HUES6 (cell line): ENCODE measurements at regions not wholly inside any gene's neighbourhood (a gene's known extent, or its start where the extent isn't known, plus 50 kb on each side); places are given as distances from the start of the nearest gene placed in this dataset.

Experiments used
- H3K27ac ChIP-seq: 2 replicates; pipeline ENCODE4 v1.7.0; 2013; ENCODE audit warnings: low read depth, mild to moderate bottlenecking, low read length, inconsistent platforms
- H3K27me3 ChIP-seq: 2 replicates; pipeline ENCODE4 v1.6.1; 2013; ENCODE audit warnings: low read length; ENCODE audit not compliant: control insufficient read depth, insufficient read depth
- H3K36me3 ChIP-seq: 2 replicates; pipeline ENCODE4 v1.6.1; 2013; ENCODE audit warnings: low read length; ENCODE audit not compliant: control insufficient read depth, insufficient read depth
- H3K4me1 ChIP-seq: 2 replicates; pipeline ENCODE4 v1.6.1; 2013; ENCODE audit warnings: low read length; ENCODE audit not compliant: control insufficient read depth, insufficient read depth
- H3K4me3 ChIP-seq: 2 replicates; pipeline ENCODE4 v1.5.1; 2013; ENCODE audit warnings: low read depth, low read length
- H3K9ac ChIP-seq: one replicate; pipeline ENCODE4 v1.6.1; 2013; ENCODE audit warnings: mild to moderate bottlenecking, low read length
- H3K9me3 ChIP-seq: 2 replicates; pipeline ENCODE4 v1.6.1; 2013; ENCODE audit warnings: low read depth, low read length; ENCODE audit not compliant: control insufficient read depth, insufficient read depth

GRCh38 chr22:26916236-26916635 lies 258.8 kb downstream of the MIAT start:
- H3K9ac ChIP-seq = no peak overlapping the region
- H3K4me3 ChIP-seq = no peak overlapping the region
- peaks cover 13% of the 10 kb centered on the region for H3K4me1 ChIP-seq
- no peaks in the 10 kb centered on the region for H3K9me3 ChIP-seq
- H3K27me3 ChIP-seq = peaks cover 46% of the 10 kb centered on the region
- H3K36me3 ChIP-seq = no peaks in the 10 kb centered on the region
- H3K27ac ChIP-seq = no peak overlapping the region

GRCh38 chr22:26918226-26918625 lies 260.8 kb downstream of the MIAT start:
- H3K9ac ChIP-seq = no peak overlapping the region
- H3K4me3 ChIP-seq = no peak overlapping the region
- H3K9me3 ChIP-seq = no peaks in the 10 kb centered on the region
- H3K36me3 ChIP-seq = no peaks in the 10 kb centered on the region
- H3K27ac ChIP-seq = no peak overlapping the region
- peaks cover 30% of the 10 kb centered on the region; the same call in 1 of the 2 replicates for H3K27me3 ChIP-seq
- peaks cover 6% of the 10 kb centered on the region for H3K4me1 ChIP-seq

DNA sequence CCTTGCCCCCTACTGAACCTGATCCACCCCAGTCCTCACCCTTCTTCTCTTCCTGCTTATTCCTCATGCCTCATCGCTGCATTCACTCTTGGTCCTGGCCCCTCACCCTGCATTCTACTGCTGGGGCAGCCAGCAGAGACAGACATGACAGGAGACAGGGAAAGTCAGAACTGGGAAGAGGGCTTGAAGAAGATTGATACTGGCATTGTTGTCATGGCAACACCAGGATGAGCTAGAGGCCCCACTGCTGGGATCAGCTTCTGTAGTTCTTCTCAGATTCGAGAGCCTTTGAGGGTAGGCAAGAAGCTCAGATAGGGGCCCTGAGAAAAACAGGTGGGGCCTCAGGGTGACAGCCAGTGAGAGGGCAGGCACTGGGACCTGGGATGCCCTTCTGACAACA lies 264.3 kb downstream of the MIAT start:
- Histone ChIP-seq H3K36me3 (no peaks in the 10 kb centered on the region), H3K9ac (no peak overlapping the region), H3K4me1 (peaks cover 12% of the 10 kb centered on the region), H3K4me3 (no peak overlapping the region), H3K9me3 (no peaks in the 10 kb centered on the region), H3K27ac (no peak overlapping the region), H3K27me3 (peaks cover 26% of the 10 kb centered on the region)

DNA sequence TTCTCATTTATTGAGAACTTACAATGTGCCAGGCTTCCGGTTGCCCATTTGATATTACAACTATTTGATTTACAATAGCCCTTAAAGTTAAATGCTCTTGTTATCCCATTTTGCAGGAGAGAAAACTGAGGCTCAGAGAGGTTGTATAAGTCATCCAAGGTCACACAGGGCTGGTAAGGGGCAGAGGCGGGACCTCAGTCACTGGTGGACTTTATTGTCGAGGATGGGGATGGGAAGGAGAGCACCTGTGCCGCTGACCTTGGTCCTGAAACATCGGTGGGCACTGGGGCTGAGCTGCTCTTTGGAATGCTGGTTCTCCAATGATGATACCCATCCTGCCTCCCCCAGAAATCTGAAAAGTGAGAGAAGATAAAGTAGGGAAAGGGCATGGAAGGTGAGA lies 265.4 kb downstream of the MIAT start:
- no peak overlapping the region for H3K4me3 ChIP-seq
- H3K4me1 ChIP-seq = peaks cover 12% of the 10 kb centered on the region
- H3K9ac ChIP-seq = no peak overlapping the region
- H3K36me3 ChIP-seq = no peaks in the 10 kb centered on the region
- no peaks in the 10 kb centered on the region for H3K9me3 ChIP-seq
- no peak overlapping the region for H3K27ac ChIP-seq
- peaks cover 32% of the 10 kb centered on the region for H3K27me3 ChIP-seq

- H3K9ac ChIP-seq = no peak overlapping the region
- H3K27ac ChIP-seq = no peak overlapping the region
- no peaks in the 10 kb centered on the region for H3K36me3 ChIP-seq
- H3K4me1 ChIP-seq = peaks cover 12% of the 10 kb centered on the region
- H3K27me3 ChIP-seq = peaks cover 33% of the 10 kb centered on the region
- no peaks in the 10 kb centered on the region for H3K9me3 ChIP-seq
- H3K4me3 ChIP-seq = no peak overlapping the region
These were observed 266.1 kb downstream of the MIAT start for GRCh38 chr22:26923531-26923930.

DNA sequence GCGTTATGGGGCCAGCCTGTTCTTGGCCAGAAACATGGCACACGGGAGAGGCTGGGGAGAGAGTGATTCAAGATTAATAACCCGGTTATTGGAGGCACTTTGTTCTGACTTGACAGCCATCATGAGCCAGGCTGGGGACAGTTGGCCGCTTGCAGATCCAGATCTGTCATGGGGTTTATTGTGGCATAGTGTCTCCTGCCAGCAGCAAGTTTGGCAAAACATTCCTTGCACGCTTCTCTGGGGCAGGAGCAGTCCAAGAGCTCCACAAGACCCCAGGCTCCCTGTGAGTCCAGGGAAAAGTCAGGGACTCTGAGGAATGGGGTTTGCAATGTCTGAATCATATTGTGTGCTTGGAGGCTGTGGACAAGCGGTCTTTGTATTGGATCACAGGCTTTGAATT lies 270.4 kb downstream of the MIAT start:
- H3K9ac ChIP-seq = no peak overlapping the region
- no peaks in the 10 kb centered on the region for H3K9me3 ChIP-seq
- peaks cover 26% of the 10 kb centered on the region for H3K27me3 ChIP-seq
- H3K4me1 ChIP-seq = peaks cover 12% of the 10 kb centered on the region
- H3K4me3 ChIP-seq = no peak overlapping the region
- no peak overlapping the region for H3K27ac ChIP-seq
- H3K36me3 ChIP-seq = no peaks in the 10 kb centered on the region

- no peaks in the 10 kb centered on the region for H3K4me1 ChIP-seq
- H3K4me3 ChIP-seq = no peak overlapping the region
- no peak overlapping the region for H3K27ac ChIP-seq
- H3K27me3 ChIP-seq = peaks cover 24% of the 10 kb centered on the region
- H3K36me3 ChIP-seq = no peaks in the 10 kb centered on the region
- H3K9me3 ChIP-seq = no peaks in the 10 kb centered on the region
- no peak overlapping the region for H3K9ac ChIP-seq
These were observed 274.1 kb downstream of the MIAT start for GRCh38 chr22:26931471-26931870.

- H3K4me1 ChIP-seq = no peaks in the 10 kb centered on the region
- H3K36me3 ChIP-seq = no peaks in the 10 kb centered on the region
- no peak overlapping the region for H3K27ac ChIP-seq
- H3K9ac ChIP-seq = no peak overlapping the region
- peaks cover 15% of the 10 kb centered on the region; the same call in 1 of the 2 replicates for H3K27me3 ChIP-seq
- H3K9me3 ChIP-seq = peaks cover 11% of the 10 kb centered on the region; the same call in 1 of the 2 replicates
- no peak overlapping the region for H3K4me3 ChIP-seq
These were observed 275.8 kb downstream of the MIAT start for GRCh38 chr22:26933105-26933590.

GRCh38 chr22:26937213-26937612 lies 279.8 kb downstream of the MIAT start:
- peaks cover 14% of the 10 kb centered on the region; the same call in 1 of the 2 replicates for H3K27me3 ChIP-seq
- H3K36me3 ChIP-seq = no peaks in the 10 kb centered on the region
- H3K9me3 ChIP-seq = peaks cover 14% of the 10 kb centered on the region; the same call in 1 of the 2 replicates
- H3K4me1 ChIP-seq = 0 out of 2 replicates have a peak, but pooled peaks cover 2% of the 10 kb centered on the region
- no peak overlapping the region for H3K9ac ChIP-seq
- H3K27ac ChIP-seq = no peak overlapping the region
- no peak overlapping the region for H3K4me3 ChIP-seq

- no peak overlapping the region for H3K4me3 ChIP-seq
- H3K27ac ChIP-seq = no peak overlapping the region
- no peak overlapping the region for H3K9ac ChIP-seq
- peaks cover 14% of the 10 kb centered on the region; the same call in 1 of the 2 replicates for H3K9me3 ChIP-seq
- H3K27me3 ChIP-seq = peaks cover 13% of the 10 kb centered on the region; the same call in 1 of the 2 replicates
- H3K36me3 ChIP-seq = no peaks in the 10 kb centered on the region
- H3K4me1 ChIP-seq = peaks cover 10% of the 10 kb centered on the region; the same call in 1 of the 2 replicates
These were observed 282.1 kb downstream of the MIAT start for GRCh38 chr22:26939466-26939865.

- Histone ChIP-seq H3K9ac (no peak overlapping the region), H3K4me3 (no peak overlapping the region), H3K27me3 (peaks cover 13% of the 10 kb centered on the region; the same call in 1 of the 2 replicates), H3K36me3 (no peaks in the 10 kb centered on the region), H3K27ac (no peak overlapping the region), H3K4me1 (peaks cover 10% of the 10 kb centered on the region; the same call in 1 of the 2 replicates), H3K9me3 (peaks cover 12% of the 10 kb centered on the region; the same call in 1 of the 2 replicates)
These were observed 284.7 kb downstream of the MIAT start for GRCh38 chr22:26941896-26942636.
